Cardiac fibroblast (primary cell): ENCODE measurements at regions not wholly inside any gene's neighbourhood (a gene's known extent, or its start where the extent isn't known, plus 50 kb on each side); places are given as distances from the start of the nearest gene placed in this dataset.

ENCODE experiments used
- DNase-seq, 2 donors: peaks; one replicate each; pipeline versions ENCODE4 v3.0.0 to v3.0.0-alpha.2; 2010; ENCODE audit warnings: low read depth in 2 of 2
- H3K4me3 ChIP-seq, 2 donors: replicated peaks in 1 of 2; 1 replicate in 1 of 2; 2 replicates in 1 of 2; pipeline ENCODE4 v1.5.1; 2011; ENCODE audit warnings: low read depth in 2 of 2, low read length in 2 of 2, mild to moderate bottlenecking in 2 of 2, moderate library complexity in 1 of 2
- CTCF ChIP-seq: IDR thresholded peaks from one replicate; pipeline ENCODE4 v1.5.1; 2011; ENCODE audit warnings: low read depth, mild to moderate bottlenecking, low read length, inconsistent platforms

- TF ChIP-seq CTCF = no peak
- H3K4me3 ChIP-seq = no peak overlapping the region
- no peak for DNase-seq
Observed at GRCh38 chr5:124460642-124461041, 285.8 kb downstream of the ZNF608 start.

GRCh38 chr5:124459984-124460383 is 286.5 kb downstream of the ZNF608 start:
- no peak overlapping the region for H3K4me3 ChIP-seq
- no peak for DNase-seq
- no peak for TF ChIP-seq CTCF

- H3K4me3 ChIP-seq = no peak overlapping the region
- no peak for DNase-seq
- TF ChIP-seq CTCF = no peak
Observed at GRCh38 chr5:124457901-124458300, 288.5 kb downstream of the ZNF608 start.

- TF ChIP-seq CTCF = no peak
- no peak for DNase-seq
- H3K4me3 ChIP-seq = no peak overlapping the region
Observed at GRCh38 chr5:124457101-124457500, 289.3 kb downstream of the ZNF608 start.

- TF ChIP-seq CTCF = no peak
- no peak for DNase-seq
- H3K4me3 ChIP-seq = no peak overlapping the region
Observed at GRCh38 chr5:124456249-124456648, 290.2 kb downstream of the ZNF608 start.

- H3K4me3 ChIP-seq = no peak overlapping the region
- TF ChIP-seq CTCF = no peak
- DNase-seq = peak in 1 of 2 donors; percentile 9
Observed at GRCh38 chr5:124454081-124454480, 292.4 kb downstream of the ZNF608 start.
